GM23338 (cell line): ENCODE measurements at regions not wholly inside any gene's neighbourhood (a gene's known extent, or its start where the extent isn't known, plus 50 kb on each side); places are given as distances from the start of the nearest gene placed in this dataset.

Source experiments
- ATAC-seq: fragments of 200-7000 bp; cut with Tn5 transposase; 3 replicates; pipeline ENCODE4 v1.9.1; 2020
- DNase-seq: peaks from one replicate; pipeline ENCODE4 v3.0.0-alpha.2; 2015; ENCODE audit warnings: low spot score
- H2AFZ ChIP-seq: fragments of 200-600 bp; sonication (generic); 2 replicates; pipeline ENCODE4 v1.8.0; 2016; ENCODE audit warnings: antibody characterized with exemption, mild to moderate bottlenecking, moderate library complexity
- H3F3A ChIP-seq: fragments of 200-600 bp; sonication (generic); replicated peaks from 2 replicates; pipeline ENCODE4 v1.8.0; 2017; ENCODE audit warnings: antibody characterized with exemption, mixed run types, low read depth
- H3K27ac ChIP-seq: fragments of 200-600 bp; sonication (generic); 2 replicates; pipeline ENCODE4 v1.6.1; 2016; ENCODE audit warnings: low read depth
- H3K27me3 ChIP-seq: fragments of 200-600 bp; sonication (generic); 2 replicates; pipeline ENCODE4 v1.8.0; 2016; ENCODE audit warnings: mild to moderate bottlenecking, mixed run types, moderate library complexity; ENCODE audit not compliant: insufficient read depth
- H3K36me3 ChIP-seq: fragments of 200-600 bp; sonication (generic); 2 replicates; pipeline ENCODE4 v1.8.0; 2016; ENCODE audit warnings: mild to moderate bottlenecking; ENCODE audit not compliant: insufficient read depth
- H3K4me1 ChIP-seq: fragments of 200-600 bp; sonication (generic); 2 replicates; pipeline ENCODE4 v1.8.0; 2016; ENCODE audit warnings: mild to moderate bottlenecking, moderate library complexity; ENCODE audit not compliant: insufficient read depth
- H3K4me2 ChIP-seq: fragments of 200-600 bp; sonication (generic); 2 replicates; pipeline ENCODE4 v1.7.1; 2017; ENCODE audit warnings: mixed run types
- H3K4me3 ChIP-seq: fragments of 200-600 bp; sonication (generic); 2 replicates; pipeline ENCODE4 v1.6.1; 2016; ENCODE audit warnings: mixed run types
- H3K79me2 ChIP-seq: fragments of 200-600 bp; sonication (generic); replicated peaks from 2 replicates; pipeline ENCODE4 v1.8.0; 2017; ENCODE audit warnings: mild to moderate bottlenecking; ENCODE audit not compliant: insufficient read depth
- H3K9me2 ChIP-seq: fragments of 200-600 bp; sonication (generic); 2 replicates; pipeline ENCODE4 v1.8.0; 2017; ENCODE audit not compliant: insufficient read depth
- H4K20me1 ChIP-seq: fragments of 200-600 bp; sonication (generic); replicated peaks from 2 replicates; pipeline ENCODE4 v1.8.0; 2017; ENCODE audit warnings: mild to moderate bottlenecking; ENCODE audit not compliant: insufficient read depth
- H3K27ac Mint-ChIP-seq: 2 replicates; pipeline ENCODE4 v1.8.0; 2020; ENCODE audit warnings: inconsistent platforms, mild to moderate bottlenecking, moderate library complexity, mixed read lengths
- H3K27me3 Mint-ChIP-seq: 3 replicates; pipeline ENCODE4 v1.8.0; 2022; ENCODE audit warnings: low read depth, mild to moderate bottlenecking, moderate library complexity, mixed read lengths, inconsistent platforms; ENCODE audit not compliant: insufficient read depth, poor library complexity
- H3K36me3 Mint-ChIP-seq: 3 replicates; pipeline ENCODE4 v1.8.0; 2021; ENCODE audit warnings: low read depth, mild to moderate bottlenecking, inconsistent platforms, moderate library complexity, mixed read lengths
- H3K4me1 Mint-ChIP-seq: 3 replicates; pipeline ENCODE4 v1.8.0; 2020; ENCODE audit warnings: mild to moderate bottlenecking, inconsistent platforms, mixed read lengths
- H3K4me3 Mint-ChIP-seq: 3 replicates; pipeline ENCODE4 v1.8.0; 2021; ENCODE audit warnings: moderate library complexity, mild to moderate bottlenecking, inconsistent platforms, mixed read lengths
- H3K9me3 Mint-ChIP-seq: 3 replicates; pipeline ENCODE4 v1.8.0; 2020; ENCODE audit warnings: moderate library complexity, mild to moderate bottlenecking, inconsistent platforms, mixed read lengths
- EZH2 ChIP-seq: fragments of 200-600 bp; sonication (generic); IDR thresholded peaks from one replicate; pipeline ENCODE4 v1.8.0; 2017; ENCODE audit warnings: antibody characterized with exemption, mild to moderate bottlenecking, low read depth; ENCODE audit not compliant: unreplicated experiment
- EZH2phosphoT487 ChIP-seq: fragments of 200-600 bp; sonication (generic); IDR thresholded peaks from one replicate; pipeline ENCODE4 v1.8.1; 2018; ENCODE audit warnings: antibody characterized with exemption; ENCODE audit not compliant: unreplicated experiment
- NANOG ChIP-seq: IDR thresholded peaks from 2 replicates; pipeline ENCODE4 v1.6.1; 2016; ENCODE audit warnings: antibody characterized with exemption, borderline replicate concordance
- POLR2AphosphoS5 ChIP-seq: IDR thresholded peaks from 2 replicates; pipeline ENCODE4 v1.6.1; 2016; ENCODE audit warnings: antibody characterized with exemption, low read depth
- STAT1 ChIP-seq: IDR thresholded peaks from one replicate; pipeline ENCODE4 v1.6.1; 2016; ENCODE audit warnings: antibody characterized with exemption; ENCODE audit not compliant: unreplicated experiment
- TF ChIP-seq, protein P1 (sequence below): IDR thresholded peaks from 2 replicates; pipeline ENCODE4 v1.6.1; 2016; ENCODE audit warnings: antibody characterized with exemption
- TF ChIP-seq, protein P2 (sequence below): IDR thresholded peaks from one replicate; pipeline ENCODE4 v1.6.1; 2018; ENCODE audit warnings: antibody characterized with exemption; ENCODE audit not compliant: unreplicated experiment

DNA sequence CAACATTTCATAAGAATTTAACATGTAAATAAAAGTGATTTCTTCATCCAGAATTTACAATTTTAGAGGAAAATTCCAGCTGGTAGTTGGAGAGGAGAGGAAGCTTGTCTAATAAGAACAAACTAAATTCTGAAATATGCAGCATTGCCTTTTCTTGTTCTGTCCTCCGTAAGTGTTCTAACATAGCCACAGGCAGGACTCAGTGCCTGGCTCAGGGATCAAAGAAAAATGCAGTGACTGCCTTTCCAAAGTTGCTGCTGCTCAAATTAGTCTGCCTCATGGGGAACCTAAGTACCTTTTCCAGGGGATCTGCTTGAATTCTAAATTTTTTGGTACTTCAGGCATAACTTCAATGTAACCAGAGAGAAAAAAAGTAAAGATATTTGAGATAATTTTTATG, 713.0 kb upstream of the CADM2 start:
- no peaks in the 10 kb centered on the region for H3K36me3 ChIP-seq
- Mint-ChIP-seq H3K36me3 (peaks cover 4% of the 10 kb centered on the region; the same call in 1 of the 3 replicates), H3K27ac (no peak overlapping the region), H3K9me3 (peaks cover 12% of the 10 kb centered on the region), H3K27me3 (no peaks in the 10 kb centered on the region), H3K4me3 (no peak overlapping the region), H3K4me1 (no peaks in the 10 kb centered on the region)
- H3K79me2 ChIP-seq: no peaks in the 10 kb centered on the region
- TF ChIP-seq STAT1: no peak
- H3F3A ChIP-seq: no peaks in the 10 kb centered on the region
- no peak for DNase-seq
- H3K4me1 ChIP-seq: no peaks in the 10 kb centered on the region
- H3K9me2 ChIP-seq: no peaks in the 10 kb centered on the region
- H3K4me2 ChIP-seq: no peak overlapping the region
- H3K27me3 ChIP-seq: no peaks in the 10 kb centered on the region
- H3K4me3 ChIP-seq: no peak overlapping the region
- ATAC-seq: no peak
- no peak overlapping the region for H3K27ac ChIP-seq
- 0 out of 2 replicates have a peak overlapping the region, but pooled peaks have one; percentile 5 for H2AFZ ChIP-seq
- H4K20me1 ChIP-seq: no peaks in the 10 kb centered on the region

DNA sequence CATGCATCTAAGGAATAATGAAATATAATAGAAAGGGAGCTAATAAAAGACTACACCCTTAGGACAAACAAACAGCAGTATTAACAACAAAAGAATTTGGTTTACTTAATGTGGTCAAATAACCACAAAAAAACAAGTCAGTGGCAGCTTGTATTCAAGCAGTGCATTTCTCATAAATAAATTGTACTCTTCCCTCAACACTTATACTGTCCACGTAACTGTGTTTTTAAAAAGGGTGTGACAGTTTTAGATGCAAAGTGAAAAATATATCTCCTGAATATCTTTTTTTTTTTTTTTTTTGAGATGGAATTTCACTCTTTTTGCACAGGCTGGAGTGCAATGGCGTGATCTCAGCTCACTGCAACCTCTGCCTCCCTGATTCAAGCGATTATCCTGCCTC, 698.2 kb upstream of the CADM2 start:
- H2AFZ ChIP-seq: no peak overlapping the region
- DNase-seq (no peak), ATAC-seq (no peak)
- H3K27me3 ChIP-seq: no peaks in the 10 kb centered on the region
- no peak overlapping the region for H3K27ac Mint-ChIP-seq
- no peak overlapping the region for H3K4me2 ChIP-seq
- H3K4me3 ChIP-seq: no peak overlapping the region
- no peaks in the 10 kb centered on the region for H3K9me2 ChIP-seq
- H3K9me3 Mint-ChIP-seq: no peaks in the 10 kb centered on the region
- no peaks in the 10 kb centered on the region for H3K79me2 ChIP-seq
- H3K36me3 Mint-ChIP-seq: no peaks in the 10 kb centered on the region
- H3K36me3 ChIP-seq: no peaks in the 10 kb centered on the region
- H4K20me1 ChIP-seq: no peaks in the 10 kb centered on the region
- H3F3A ChIP-seq: no peaks in the 10 kb centered on the region
- TF ChIP-seq, protein P1, sequence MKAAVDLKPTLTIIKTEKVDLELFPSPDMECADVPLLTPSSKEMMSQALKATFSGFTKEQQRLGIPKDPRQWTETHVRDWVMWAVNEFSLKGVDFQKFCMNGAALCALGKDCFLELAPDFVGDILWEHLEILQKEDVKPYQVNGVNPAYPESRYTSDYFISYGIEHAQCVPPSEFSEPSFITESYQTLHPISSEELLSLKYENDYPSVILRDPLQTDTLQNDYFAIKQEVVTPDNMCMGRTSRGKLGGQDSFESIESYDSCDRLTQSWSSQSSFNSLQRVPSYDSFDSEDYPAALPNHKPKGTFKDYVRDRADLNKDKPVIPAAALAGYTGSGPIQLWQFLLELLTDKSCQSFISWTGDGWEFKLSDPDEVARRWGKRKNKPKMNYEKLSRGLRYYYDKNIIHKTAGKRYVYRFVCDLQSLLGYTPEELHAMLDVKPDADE: no peak
- TF ChIP-seq POLR2AphosphoS5 (no peak), NANOG (no peak), EZH2 (no peak), EZH2phosphoT487 (no peak), STAT1 (no peak)
- TF ChIP-seq, protein P2, sequence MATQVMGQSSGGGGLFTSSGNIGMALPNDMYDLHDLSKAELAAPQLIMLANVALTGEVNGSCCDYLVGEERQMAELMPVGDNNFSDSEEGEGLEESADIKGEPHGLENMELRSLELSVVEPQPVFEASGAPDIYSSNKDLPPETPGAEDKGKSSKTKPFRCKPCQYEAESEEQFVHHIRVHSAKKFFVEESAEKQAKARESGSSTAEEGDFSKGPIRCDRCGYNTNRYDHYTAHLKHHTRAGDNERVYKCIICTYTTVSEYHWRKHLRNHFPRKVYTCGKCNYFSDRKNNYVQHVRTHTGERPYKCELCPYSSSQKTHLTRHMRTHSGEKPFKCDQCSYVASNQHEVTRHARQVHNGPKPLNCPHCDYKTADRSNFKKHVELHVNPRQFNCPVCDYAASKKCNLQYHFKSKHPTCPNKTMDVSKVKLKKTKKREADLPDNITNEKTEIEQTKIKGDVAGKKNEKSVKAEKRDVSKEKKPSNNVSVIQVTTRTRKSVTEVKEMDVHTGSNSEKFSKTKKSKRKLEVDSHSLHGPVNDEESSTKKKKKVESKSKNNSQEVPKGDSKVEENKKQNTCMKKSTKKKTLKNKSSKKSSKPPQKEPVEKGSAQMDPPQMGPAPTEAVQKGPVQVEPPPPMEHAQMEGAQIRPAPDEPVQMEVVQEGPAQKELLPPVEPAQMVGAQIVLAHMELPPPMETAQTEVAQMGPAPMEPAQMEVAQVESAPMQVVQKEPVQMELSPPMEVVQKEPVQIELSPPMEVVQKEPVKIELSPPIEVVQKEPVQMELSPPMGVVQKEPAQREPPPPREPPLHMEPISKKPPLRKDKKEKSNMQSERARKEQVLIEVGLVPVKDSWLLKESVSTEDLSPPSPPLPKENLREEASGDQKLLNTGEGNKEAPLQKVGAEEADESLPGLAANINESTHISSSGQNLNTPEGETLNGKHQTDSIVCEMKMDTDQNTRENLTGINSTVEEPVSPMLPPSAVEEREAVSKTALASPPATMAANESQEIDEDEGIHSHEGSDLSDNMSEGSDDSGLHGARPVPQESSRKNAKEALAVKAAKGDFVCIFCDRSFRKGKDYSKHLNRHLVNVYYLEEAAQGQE: no peak
- H3K4me1 ChIP-seq: no peaks in the 10 kb centered on the region; the same call in 1 of the 2 replicates
- H3K27ac ChIP-seq: no peak overlapping the region
- H3K27me3 Mint-ChIP-seq: no peaks in the 10 kb centered on the region
- no peak overlapping the region for H3K4me3 Mint-ChIP-seq
- no peaks in the 10 kb centered on the region for H3K4me1 Mint-ChIP-seq
